ENCODE measurements at regions not wholly inside any gene's neighbourhood (a gene's known extent, or its start where the extent isn't known, plus 50 kb on each side); places are given as distances from the start of the nearest gene placed in this dataset.

DNA sequence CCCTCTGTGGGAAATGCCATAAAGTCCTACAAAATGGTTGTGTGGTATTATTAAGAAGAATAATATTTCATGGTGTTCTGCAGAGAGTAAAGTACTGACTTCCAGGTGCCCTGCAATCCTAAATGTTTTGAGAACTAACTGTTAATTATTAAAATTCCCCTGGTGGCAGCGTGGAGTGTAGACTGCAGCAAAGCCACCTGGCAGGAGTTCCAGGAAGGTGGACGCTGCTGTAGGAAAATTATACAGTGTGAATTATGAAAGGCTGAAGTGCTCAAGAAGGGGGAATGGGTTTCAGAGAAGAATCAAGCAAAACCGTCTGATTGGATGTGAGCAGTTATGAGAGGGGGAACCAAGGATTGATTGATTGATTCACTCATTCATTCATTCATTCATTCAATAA, 572.4 kb upstream of the PPP2R3A start:
- TF ChIP-seq, protein P1, sequence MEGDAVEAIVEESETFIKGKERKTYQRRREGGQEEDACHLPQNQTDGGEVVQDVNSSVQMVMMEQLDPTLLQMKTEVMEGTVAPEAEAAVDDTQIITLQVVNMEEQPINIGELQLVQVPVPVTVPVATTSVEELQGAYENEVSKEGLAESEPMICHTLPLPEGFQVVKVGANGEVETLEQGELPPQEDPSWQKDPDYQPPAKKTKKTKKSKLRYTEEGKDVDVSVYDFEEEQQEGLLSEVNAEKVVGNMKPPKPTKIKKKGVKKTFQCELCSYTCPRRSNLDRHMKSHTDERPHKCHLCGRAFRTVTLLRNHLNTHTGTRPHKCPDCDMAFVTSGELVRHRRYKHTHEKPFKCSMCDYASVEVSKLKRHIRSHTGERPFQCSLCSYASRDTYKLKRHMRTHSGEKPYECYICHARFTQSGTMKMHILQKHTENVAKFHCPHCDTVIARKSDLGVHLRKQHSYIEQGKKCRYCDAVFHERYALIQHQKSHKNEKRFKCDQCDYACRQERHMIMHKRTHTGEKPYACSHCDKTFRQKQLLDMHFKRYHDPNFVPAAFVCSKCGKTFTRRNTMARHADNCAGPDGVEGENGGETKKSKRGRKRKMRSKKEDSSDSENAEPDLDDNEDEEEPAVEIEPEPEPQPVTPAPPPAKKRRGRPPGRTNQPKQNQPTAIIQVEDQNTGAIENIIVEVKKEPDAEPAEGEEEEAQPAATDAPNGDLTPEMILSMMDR (IDR thresholded peaks at IDR 0.05): no peak
- TF ChIP-seq POLR2A (IDR thresholded peaks at IDR 0.05): no peak
